NCI-H2107 treated with DMSO at 0.1 percent for 48 hours (cell line): ENCODE measurements at regions not wholly inside any gene's neighbourhood (a gene's known extent, or its start where the extent isn't known, plus 50 kb on each side); places are given as distances from the start of the nearest gene placed in this dataset.
A peak's percentile ranks its signal among the peaks of the same experiment; 100 is the strongest.

Source experiments
- DNase-seq: peaks from one replicate; lab custom pipeline; 2025; ENCODE audit not compliant: unreplicated experiment; lab: John Stamatoyannopoulos, UW

DNA sequence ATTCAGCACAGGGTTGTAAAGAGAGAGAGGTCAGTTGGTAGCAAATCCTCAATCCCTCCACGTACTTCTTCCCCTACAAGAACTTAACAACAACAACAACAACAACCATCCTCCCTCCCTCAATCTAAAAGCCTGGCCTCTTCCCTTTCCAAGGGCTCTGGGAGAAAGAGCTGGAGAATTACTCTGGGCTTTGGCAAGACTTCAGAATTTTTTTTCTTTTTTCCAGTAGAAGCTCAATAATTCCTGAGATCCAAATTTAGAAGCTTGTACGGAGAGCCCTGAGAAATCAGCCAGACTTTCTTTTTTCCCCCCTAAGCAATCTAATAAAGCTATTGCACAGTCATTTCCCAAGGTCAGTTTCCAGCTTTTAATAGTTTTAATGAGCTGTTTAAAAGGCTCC, 95.8 kb upstream of the CACNA2D3 start:
- no peak for DNase-seq

DNA sequence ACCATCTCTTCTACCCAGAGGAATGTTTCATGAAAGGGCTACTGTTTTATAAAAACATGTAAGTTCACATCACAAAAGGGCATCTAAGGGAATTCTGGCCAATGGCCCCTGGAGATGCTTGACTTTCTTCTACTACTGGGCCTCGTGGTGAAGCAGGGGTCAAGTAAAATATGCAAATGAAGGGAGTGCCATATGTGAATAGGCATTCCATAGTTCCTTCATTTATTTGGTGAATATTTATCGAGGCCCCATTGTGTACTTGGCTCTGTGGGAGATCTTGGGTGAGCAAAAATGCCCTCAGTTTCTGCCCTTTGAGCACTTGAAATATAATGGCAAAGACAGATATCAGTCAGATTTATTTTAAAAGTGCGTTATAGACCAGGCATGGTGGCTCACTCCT, 101.3 kb upstream of the CACNA2D3 start:
- DNase-seq: no peak

DNA sequence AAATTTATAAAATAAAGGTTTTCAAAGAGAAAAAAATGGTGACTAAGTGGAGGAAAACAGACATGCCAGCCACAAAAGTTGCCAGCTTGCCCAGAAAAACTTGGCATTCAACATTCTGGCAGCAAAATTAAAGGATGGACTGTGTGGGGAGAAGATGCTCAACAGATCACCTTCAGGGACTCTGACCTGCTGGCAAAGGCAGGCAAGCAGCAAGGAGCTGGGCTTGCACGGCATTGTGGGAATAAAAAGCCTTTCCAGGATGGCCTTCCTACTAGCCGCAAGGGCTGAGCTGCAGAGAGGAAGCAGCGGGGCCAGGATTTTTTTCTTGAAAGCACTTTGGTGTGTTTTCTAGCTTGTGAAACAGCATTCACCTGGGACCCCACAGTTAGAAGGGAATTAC, 101.9 kb upstream of the CACNA2D3 start:
- DNase-seq: no peak

DNA sequence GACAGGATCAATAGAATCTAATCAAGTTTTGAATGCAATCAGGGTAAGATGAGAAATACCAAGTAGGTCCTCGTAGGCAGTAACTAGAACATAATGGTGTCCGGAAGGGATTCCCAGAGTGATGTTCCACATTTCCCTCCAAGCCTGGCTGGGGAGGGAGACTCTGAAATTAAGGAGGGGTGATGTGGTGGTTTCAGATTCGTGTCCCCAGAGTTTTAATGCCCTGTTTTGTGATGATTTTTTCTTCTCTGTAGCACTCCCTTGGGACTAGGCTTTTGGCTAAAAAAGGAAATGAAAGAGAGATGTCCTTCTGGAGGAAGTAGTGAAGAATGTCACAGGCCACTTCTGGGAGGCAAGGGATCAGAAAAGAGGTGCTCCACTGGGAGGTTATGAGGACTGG, 108.3 kb upstream of the CACNA2D3 start:
- DNase-seq: peak; percentile 34

DNA sequence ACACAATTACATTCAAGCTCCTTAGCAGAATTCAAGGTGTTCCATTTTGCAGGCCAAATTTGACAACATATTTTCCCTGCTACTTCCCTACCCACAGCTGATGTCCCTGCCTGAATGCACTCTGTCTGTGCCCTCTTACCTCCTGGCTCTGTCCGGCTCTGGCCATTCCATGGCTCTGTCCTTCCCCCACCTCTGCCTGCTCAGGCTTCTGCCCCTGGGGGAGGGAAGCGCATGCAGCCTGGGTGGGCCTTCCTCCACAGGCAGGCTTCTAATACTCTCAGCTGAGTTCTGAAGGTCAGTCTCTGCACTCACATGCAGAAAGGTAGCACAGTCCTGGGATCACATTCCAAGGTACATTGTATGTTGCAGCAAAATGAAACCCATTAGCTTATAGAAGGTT, 113.6 kb upstream of the CACNA2D3 start:
- no peak for DNase-seq

DNA sequence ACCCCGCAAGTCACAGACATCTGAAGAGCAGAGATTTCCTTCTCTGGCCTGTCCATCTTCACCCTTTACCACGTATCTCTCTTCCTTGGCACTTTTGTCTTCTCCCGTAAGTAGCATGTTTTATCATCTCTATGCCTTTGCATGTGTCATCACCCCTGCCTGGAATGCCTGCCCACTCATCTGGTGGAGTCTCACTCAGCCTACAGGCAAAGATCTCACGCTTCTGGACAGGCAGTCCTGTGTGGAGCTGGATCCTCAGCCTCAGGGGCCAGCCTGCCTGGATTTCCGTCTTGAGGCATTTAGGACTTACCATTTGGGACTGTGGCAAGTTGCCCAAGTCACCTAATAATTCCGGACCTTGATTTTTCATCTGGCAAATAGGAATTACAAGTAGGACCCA, 114.3 kb upstream of the CACNA2D3 start:
- no peak for DNase-seq

DNA sequence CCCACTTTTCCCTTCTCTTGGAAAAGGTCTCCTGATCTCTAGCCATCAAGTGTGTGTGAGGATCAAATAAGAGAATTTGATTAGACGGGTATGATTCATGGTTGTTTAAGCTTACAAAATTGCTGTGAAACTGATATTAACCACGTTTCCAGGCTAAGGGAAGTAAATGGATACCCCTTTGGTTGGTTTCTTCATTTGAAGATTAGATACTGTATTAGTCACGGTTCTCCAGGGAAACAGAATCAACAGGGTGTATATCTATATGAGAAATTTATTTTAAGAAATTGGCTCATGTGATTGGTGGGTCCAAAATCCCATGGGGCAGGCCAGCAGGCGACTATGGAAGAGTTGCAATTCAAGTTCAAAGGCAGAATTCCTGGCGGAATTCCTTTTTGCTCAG, 112.7 kb upstream of the SELENOK start:
- no peak for DNase-seq

DNA sequence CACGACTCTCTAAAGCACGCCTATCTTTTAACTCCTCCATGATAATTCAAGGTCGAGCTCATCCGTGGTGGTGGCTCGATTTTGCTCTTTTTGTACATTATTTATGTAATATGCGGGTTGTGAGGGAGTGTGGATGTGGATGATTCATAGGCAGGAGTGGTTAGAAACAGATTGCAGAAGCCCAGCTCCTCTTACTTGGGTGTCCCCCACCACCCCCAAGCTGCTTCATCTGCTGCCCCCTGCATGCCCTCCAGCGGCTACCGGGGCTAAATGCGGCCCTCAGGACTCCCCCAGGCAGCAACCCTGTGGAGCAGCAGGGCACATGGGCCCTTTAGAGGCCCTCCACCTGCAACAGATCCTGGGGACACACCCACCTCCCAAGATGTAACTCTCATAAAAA, 111.5 kb upstream of the SELENOK start:
- DNase-seq: no peak

DNA sequence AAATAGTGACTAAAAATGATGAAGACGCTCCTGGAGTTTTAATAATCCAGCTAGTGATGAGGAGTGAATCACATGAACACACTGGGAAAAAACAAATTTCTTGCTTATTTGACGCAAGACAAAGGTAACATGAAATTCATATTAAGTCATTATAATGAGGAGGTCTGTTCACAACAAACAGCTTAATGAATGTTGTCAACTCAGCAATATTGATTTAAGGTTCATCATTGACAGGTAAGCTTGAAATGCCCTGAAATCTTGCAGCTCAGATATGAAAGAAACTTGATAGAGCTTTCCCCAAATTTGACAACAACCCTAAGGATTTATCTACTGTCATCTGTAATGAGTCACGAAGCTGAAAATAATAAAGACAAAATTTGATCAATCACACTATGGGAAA, 108.1 kb upstream of the SELENOK start:
- no peak for DNase-seq

DNA sequence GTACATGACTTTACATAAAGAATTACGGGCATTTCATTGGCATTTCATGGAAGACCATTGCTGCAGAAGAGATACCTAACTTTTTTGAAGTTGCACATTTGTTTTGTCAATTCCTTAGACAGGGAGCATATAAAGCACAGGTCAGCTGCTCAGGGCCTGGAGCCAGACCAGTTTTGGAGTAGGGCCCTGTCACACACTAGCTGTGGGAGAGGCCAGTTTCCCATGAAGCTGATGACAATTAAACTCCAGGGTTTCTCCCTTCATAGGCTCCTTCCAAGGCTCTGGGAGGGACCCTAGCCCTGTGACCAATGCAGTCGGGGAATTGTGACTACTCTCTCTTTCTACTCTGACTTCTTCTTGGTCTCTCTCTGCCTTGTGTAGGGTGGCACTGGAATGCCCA, 107.3 kb upstream of the SELENOK start:
- DNase-seq: no peak

DNA sequence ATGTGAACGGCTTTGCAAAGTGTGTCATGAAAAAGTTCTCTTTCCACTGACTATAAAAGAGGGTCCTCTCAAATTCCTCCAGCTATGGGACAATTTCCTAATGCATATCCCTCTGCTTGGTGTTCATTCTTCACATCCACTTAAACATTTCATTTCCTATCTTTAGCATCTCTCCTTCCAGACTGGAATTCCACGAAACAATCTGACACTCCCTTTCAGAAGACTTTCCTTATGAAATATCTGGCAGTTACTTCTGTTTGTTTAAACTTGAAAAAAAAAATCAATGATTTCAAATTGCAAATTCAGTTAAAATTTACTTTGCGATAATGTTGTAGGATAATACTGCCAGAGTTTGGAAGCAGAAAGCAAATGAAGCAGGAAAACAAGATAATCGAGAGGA, 105.8 kb upstream of the SELENOK start:
- no peak for DNase-seq

DNA sequence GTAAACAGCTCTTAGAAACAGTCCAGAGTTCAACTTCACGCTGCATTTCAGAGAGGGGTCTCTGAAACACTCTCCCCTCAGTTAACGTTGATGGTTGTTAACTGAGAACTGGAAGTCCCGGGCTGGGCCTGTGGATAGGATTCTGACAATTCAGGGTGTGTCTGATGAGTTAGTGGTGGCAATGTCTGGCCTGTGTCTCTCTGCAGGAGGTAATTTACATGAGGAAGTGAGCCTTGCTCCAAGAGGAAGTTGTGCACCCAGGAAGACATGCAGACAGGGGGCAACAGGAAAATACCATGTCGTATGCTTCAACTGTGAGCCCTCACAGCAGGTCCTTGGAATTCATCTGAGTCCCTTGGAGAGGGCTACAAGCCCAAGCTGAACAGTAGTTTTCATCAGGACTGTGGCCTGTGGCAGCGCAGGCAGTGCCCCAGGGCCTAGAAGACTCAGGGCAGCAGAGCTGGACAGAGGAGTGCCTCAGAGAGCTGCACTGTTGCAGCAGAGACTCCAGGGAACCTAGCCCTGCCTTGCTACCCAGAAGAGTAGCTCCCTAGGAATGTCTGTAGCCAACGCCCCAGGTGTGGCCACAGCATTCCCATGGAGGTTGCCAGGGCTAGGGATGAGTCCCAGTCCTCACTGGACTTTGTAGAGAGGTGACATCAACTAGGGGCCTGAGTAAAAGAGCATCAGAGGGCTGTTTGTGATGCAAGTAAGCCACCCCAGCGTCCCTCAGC, 104.6 kb upstream of the SELENOK start:
- DNase-seq: no peak

DNA sequence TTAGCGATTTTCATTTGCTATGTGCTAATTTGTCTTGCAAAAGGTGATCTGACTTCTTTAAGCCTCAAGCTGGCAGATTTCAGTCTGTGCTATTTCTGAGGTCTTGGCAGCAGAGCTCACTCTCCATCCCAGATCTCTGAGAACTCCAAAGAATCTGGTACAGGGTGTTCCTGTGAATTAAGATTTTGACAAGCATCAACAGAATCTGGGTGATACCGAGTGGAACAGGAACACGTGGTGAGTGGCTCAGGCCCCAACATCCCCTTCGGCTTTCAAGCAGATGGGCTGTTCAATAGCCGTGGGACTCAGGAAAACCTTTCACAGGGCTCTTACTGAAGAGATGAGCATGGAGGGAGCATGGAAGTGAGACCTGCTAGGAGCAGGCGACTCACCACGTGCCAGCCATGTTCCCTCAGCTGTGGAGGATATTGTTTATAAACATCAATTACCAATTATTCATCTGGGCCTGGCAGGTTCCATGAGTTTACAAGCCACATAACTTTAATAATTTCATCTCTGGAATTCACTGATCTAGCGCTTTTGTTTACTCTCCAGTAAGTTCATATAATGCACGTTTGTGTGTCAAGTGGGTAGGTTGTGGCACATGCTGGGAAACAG, 103.4 kb upstream of the SELENOK start:
- DNase-seq: no peak

DNA sequence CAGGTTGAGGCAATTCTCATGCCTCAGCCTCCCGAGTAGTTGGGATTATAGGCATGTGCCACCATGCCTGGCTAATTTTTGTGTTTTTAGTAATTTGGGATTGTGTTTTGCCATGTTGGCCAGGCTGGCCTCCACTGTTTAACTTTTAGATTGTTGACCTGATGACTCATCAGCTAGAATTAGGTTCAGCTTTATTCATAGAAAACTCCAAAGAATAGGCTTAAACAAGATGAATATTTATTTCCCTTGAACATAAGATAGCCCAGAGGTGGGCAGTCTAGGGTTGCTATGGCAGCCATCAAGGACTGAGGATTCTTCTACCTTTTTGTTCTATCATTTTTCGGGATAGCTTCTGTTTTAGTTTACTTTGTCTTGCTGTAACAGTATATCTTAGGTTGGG, 99.6 kb upstream of the SELENOK start:
- no peak for DNase-seq

DNA sequence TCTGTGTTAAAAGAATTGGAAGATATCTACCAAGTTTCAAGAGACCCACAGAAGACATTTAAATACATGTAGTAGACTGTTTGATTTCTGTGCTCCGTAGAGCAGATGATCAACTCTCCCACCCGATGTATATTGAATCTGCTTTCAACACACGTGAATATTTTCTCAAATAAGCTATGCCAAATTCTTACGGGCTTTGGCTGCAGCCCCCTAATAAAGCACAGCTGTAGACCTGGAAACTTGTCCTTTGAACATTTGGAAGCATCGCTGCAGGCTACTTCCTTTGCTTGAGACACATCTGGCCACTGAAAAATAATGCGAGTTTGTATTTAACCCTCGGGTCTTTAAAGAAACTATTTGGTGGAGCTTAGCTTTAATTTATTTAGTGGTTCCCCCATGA, 98.3 kb upstream of the SELENOK start:
- no peak for DNase-seq

DNA sequence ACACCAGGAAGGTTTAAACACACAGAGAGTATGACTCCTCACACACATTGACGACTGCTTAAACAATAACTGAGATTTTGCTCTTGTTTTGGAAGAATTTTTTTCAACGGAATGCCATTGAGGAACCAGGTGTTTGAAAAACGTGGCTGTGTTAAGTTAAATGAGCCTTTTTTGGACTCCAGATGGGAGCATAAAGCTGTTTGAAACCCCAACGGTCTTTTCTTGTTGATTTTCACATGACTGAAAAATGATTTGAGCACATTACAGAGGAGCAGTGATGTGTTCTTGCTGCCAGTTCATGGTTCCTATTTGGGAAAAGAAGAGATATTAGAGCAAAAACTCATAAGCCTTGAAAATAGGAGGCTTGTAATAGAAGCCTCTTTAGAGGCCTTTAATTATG, 97.8 kb upstream of the SELENOK start:
- DNase-seq: no peak

DNA sequence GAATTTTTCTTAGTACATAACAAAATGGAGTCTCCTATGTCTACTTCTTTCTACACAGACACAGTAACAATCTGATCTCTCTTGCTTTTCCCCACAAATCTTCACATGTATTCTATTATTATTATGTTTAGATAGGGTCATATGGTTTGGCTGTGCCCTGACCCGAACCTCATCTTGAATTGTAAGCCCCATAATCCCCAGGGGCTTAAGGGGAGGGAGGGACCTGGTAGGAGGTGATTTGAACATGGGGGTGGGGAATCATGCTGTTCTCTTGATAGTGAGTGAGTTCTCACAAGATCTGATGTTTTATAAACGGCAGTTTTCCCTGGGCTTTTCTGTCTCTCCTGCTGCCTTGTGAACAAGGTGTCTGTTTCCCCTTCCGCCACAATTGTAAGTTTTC, 86.7 kb upstream of the SELENOK start:
- no peak for DNase-seq

DNA sequence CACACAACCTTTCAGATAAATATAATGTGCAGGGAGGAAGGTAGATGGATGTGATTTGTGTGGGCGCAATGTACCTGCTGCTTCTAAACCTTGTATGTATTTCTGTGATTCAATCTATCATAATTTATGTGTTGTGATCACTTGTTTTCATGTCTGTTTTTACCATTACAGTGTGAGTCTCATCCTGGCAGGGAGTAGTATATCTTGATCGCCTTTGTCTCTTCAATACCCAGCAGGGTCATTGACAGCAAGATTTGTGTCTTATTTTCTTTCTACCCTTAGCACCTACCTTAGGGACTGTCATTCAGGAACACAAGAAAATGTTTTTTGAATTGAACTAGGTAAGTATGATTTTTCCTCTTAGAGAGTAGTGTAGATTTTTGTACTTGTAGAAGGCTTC, 83.7 kb upstream of the SELENOK start:
- no peak for DNase-seq

DNA sequence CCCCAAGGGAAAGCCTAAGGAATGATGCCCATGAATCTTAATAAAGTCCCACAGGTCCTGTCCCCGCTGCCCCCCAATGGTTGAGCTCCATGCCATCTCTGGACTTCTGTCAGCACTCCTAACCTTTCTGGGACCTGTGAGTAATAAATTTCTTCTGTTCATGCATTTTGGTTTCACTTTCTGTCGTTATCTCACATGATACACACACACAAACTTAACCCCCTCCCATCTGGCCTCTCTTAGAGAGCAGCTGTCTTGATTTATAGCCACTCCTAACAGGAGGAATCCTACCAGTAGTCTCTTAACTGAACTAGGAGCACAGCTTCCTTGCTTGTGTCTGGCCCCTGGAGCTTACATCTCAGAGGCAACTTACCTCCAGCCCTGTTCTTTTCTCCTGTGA, 82.7 kb upstream of the SELENOK start:
- no peak for DNase-seq

DNA sequence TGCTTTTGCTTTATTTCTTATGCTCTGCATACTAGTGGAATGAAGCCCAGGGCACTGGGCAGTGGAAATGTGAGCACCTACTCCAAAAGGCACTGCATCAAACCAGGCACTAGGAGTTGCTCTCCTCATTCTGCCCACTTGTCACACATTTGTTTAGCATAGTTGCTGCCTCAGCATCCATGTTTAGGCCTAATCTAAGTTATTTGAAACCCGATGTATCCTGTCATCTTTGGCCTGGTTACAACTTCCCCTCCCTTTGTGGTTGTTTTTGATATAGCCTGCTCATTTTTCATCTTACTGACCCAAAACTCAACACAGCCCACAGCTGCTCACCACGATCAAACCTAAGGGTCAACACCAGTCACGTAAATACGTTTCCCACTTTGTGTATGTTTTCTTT, 82.2 kb upstream of the SELENOK start:
- DNase-seq: no peak

DNA sequence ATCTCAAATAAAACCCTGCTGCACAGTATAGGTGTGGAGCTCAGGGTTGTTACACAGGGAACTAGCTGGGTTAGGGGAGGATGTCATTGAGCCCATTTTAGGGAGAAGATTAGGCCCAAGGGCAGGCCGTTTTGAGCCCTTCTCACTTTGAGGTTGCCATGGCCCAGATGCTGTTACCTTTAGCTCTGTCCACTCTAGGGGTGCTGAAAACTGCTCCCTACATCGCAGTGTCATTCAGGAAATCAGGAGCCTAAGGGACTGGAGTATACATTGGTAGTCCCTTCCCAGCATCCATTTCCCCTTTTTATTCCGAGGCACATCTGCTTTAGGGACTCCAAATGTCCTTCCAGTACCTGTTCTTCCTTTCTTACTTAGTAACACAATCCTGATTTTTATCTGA, 79.0 kb upstream of the SELENOK start:
- no peak for DNase-seq

DNA sequence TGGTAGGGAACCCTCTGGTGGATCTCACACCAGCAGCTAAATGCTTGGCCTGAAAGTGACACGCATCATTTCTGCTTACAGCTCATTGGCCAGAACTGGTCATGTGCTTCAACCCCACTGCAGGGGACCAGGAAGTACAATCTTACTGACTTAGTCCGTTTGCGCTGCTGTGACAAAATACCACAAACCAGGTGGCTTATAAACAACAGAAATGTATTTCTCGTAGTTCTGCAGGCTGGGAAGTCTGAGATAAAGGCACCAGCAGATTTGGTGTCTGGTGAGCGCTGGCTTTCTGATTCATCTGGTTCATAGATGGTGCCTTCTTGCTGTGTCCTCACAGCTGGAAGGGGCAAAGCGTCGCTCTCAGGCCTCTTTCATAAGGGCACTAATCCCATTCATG, 77.4 kb upstream of the SELENOK start:
- DNase-seq: no peak

DNA sequence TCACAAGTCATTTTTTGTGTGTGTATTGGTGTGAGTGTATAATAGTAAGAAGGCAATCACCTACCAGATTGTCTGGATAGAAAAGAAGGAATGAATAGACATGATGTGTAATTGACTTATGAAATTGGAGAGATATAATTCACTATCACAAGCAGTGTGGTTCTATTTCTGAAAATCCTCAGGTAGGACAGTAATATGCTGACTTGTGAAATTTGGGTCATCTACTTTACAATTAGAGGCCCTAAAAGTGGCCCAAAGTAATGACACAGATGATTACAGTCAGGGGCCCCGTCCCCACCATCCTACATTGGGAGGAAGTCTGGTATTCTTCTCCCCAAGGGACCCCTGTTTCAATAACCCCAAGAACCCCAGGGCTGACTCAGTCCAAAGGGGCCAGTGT, 73.6 kb upstream of the SELENOK start:
- no peak for DNase-seq
